GM12872 (cell line): ENCODE measurements at regions not wholly inside any gene's neighbourhood (a gene's known extent, or its start where the extent isn't known, plus 50 kb on each side); places are given as distances from the start of the nearest gene placed in this dataset.

Source experiments
- TF ChIP-seq, protein P1 (sequence below): IDR thresholded peaks from 3 replicates; pipeline ENCODE4 v1.5.1; 2011; ENCODE audit warnings: low read depth, mild to moderate bottlenecking, low read length, moderate library complexity; ENCODE audit not compliant: insufficient read depth

DNA sequence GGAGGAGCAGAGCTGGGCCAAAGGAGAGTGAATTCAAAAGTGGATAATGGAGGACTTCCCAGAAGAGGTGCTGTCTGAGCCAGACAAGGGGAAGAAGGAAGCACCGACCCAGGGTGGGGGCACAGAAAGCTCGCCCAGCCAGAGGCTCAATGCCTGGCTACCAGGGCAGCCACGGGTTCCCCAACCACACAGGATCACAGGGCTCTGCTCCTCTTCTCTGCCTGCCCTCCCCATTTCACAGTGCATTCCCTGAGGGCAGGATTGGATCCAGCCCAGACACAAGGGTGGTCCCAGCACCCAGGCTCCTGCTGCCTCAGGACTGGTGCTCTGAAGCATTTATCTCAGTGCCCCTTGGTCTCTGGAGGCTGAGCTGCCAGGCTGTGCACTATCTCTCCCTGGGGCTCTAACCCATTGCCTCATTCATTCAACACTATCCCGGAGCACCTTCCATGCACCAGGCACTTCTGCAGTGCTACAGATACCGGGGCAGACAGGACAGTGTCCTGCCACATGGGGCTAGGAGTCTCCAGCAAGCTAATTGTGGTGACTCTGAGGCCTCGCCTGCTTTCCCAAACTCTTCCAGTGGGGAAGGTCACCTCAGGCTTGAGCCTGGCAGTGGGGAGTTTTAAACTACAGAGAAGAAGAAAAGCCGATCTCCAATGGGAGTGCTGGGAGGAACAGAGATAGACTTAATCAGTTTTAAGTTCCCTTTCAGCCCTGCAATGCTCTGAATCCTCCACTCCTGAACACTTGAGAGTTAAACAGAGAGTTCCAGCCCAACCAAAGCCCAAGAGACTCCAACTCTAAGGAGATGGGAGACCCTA is 201.8 kb upstream of the ZMIZ1 start:
- TF ChIP-seq, protein P1, sequence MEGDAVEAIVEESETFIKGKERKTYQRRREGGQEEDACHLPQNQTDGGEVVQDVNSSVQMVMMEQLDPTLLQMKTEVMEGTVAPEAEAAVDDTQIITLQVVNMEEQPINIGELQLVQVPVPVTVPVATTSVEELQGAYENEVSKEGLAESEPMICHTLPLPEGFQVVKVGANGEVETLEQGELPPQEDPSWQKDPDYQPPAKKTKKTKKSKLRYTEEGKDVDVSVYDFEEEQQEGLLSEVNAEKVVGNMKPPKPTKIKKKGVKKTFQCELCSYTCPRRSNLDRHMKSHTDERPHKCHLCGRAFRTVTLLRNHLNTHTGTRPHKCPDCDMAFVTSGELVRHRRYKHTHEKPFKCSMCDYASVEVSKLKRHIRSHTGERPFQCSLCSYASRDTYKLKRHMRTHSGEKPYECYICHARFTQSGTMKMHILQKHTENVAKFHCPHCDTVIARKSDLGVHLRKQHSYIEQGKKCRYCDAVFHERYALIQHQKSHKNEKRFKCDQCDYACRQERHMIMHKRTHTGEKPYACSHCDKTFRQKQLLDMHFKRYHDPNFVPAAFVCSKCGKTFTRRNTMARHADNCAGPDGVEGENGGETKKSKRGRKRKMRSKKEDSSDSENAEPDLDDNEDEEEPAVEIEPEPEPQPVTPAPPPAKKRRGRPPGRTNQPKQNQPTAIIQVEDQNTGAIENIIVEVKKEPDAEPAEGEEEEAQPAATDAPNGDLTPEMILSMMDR = no peak

DNA sequence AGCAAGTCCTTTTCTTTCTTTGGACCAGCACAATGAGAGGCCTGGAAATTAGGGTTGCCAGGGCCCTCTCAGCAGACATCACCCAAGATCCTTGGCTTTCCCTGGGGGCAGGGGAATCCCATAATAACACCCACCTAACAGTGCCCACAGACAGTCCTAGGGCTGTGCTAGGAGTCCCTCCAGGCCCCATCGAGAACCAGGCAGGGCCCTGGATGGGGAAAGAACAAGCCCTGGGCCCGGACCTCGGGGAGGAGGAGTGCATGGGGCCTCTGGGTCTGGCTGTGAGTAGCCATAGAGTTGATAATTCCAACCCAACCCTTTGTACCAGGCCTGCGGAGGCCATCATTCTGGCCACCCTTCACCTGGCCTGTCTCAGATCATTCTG is 201.2 kb upstream of the ZMIZ1 start:
- TF ChIP-seq, protein P1 = no peak

DNA sequence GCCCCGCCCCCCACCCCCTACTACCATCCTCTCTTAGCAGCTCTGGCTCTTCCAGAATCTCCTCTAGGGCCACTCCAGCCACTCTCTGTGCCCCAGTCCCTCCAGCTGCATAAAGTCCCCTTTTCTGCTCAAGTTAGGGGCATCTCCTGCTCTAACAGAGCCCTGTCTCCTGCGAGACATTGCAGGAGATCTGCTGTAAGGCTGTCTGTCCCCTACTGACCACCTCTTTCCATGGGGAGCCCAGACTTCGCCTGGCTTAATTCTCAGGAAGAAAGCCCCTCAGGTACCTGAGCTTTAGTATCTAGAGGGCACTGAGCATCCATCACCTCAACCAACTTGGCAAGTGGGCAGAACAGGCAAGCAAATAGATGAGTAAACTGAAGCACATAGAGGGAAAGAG is 200.7 kb upstream of the ZMIZ1 start:
- TF ChIP-seq, protein P1 = no peak

DNA sequence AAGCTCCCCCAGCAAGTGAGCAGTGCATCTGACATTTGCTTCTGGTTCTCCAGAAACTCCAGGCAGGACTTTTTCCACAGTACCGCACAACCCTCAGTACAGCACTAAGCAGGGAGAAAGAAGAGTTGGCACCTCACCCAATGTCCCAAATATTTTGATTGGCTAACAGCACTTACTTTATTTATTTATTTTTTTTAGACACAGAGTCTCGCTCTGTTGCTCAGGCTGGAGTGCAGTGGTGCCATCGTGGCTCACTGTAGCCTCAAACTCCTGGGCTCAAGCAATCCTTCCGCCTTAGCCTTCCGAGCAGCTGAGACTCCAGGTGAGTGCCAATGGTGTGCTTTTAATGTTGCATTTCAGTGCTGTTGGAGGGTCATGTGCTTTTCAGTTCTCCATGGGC is 200.3 kb upstream of the ZMIZ1 start:
- TF ChIP-seq, protein P1 = no peak

DNA sequence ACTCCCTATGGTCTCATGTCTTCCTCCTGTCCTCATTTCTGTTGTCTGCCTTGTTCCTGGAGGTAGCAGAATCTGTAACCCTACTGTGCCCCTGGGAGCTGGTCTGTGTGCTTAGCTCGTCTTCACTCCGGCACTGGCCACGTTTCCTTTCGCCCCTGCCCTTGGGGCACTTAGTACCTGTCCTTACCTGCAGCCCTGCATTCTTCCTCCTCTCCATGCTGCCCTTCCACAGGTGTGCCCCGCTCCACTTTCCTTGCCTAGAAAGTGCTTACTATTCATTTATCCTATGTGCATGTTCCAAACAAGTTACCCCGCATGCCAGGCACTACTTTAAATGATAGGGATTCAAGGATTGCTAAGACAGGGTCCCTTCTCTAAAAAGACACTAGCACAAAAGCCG is 199.9 kb upstream of the ZMIZ1 start:
- TF ChIP-seq, protein P1 = no peak

DNA sequence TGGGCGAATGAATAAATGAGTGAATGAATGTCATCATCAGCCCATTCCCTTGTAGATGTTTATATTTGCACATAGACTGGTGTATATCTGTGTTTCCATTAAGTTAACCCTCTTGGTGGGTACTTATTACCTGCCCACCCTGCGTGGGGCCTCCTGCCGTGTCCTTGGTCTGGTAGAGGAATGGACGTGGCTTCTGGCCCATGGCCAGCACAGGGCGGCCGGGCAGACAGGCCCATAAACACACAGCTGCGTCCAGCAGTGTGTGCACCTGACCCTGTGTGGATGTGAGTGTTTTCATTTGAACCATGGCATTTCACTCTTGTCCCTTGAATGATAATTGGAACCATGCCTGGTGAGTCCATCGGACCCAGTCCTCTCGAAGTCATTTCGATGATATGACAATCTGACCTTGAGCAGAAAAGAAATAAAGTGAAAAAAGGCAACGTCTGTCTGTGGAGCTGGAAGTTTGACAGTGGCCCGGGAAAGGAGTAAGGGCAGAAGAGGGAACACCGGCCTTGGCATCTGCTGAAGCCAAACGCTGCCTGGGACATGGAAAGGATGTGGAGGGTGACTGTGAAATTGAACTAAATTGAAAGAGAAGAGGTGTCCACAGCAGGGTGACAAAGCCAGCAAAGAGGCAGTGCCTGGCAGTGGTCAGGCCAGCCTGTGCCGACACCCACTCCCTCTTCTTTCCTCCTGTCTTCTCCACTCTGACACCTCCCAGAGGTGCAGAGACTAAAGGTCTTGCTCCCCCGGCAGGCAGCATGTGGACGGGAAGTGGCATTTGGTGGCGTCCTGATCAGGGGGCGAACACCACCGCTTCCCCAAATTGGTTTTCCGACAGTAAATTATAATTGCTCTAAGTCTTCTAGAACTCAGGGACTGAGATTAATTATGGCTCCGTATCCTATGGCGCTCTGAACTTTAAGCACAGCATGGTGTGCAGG is 199.0 kb upstream of the ZMIZ1 start:
- TF ChIP-seq, protein P1 = no peak

DNA sequence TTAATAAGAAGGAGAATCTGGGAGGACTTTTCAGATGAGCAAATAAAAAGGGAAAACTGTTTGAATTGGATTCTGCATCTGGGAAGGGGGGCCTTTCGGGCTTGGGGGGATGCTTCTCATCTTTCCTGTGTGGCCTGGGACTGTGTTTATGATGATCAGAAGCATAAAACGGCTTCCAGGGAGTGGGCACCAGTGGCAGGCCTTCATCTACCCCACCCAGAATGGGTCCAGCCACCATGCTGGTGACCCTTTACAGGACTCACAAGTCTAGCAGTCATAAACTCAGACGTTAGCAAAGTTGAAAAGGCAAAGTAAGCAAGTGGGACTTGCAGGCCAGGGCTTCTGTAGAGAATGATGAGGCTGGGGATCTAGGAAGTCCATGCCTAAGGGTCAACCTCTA is 198.3 kb upstream of the ZMIZ1 start:
- TF ChIP-seq, protein P1 = no peak
